Trophoblast cell (in vitro differentiated cells and primary cell): ENCODE measurements at regions not wholly inside any gene's neighbourhood (a gene's known extent, or its start where the extent isn't known, plus 50 kb on each side); places are given as distances from the start of the nearest gene placed in this dataset.

ENCODE experiments used
- DNase-seq, 2 donors: peaks; one replicate each; pipeline ENCODE4 v3.0.0-alpha.2; 2016
- H2AFZ ChIP-seq: 2 replicates; pipeline ENCODE4 v1.6.1; 2013; ENCODE audit warnings: low read length, moderate library complexity, mild to moderate bottlenecking; ENCODE audit not compliant: insufficient read depth, poor library complexity
- H2AK5ac ChIP-seq: 2 replicates; pipeline ENCODE4 v1.6.1; 2013; ENCODE audit warnings: mild to moderate bottlenecking, low read length
- H2BK120ac ChIP-seq: 2 replicates; pipeline ENCODE4 v1.6.1; 2013; ENCODE audit warnings: low read length, mild to moderate bottlenecking, moderate library complexity; ENCODE audit not compliant: insufficient read depth, poor library complexity
- H2BK12ac ChIP-seq: 2 replicates; pipeline ENCODE4 v1.6.1; 2013; ENCODE audit warnings: mild to moderate bottlenecking, low read length, moderate library complexity
- H2BK5ac ChIP-seq: 2 replicates; pipeline ENCODE4 v1.6.1; 2013; ENCODE audit warnings: low read length, low read depth, moderate library complexity, mild to moderate bottlenecking; ENCODE audit not compliant: poor library complexity
- H3K14ac ChIP-seq: 2 replicates; pipeline ENCODE4 v1.6.1; 2013; ENCODE audit warnings: mild to moderate bottlenecking, low read length
- H3K18ac ChIP-seq: 2 replicates; pipeline ENCODE4 v1.6.1; 2013; ENCODE audit warnings: mild to moderate bottlenecking, low read length
- H3K23ac ChIP-seq: 2 replicates; pipeline ENCODE4 v1.6.1; 2013; ENCODE audit warnings: low read length
- H3K27ac ChIP-seq: 2 replicates; pipeline ENCODE4 v1.5.1; 2013; ENCODE audit warnings: low read depth, mild to moderate bottlenecking, inconsistent platforms, low read length, moderate library complexity
- H3K27me3 ChIP-seq: 2 replicates; pipeline ENCODE4 v1.6.1; 2013; ENCODE audit warnings: inconsistent platforms, mild to moderate bottlenecking, low read length, moderate library complexity; ENCODE audit not compliant: insufficient read depth
- H3K36me3 ChIP-seq, 2 experiments: 1 replicate in 1 of 2; 2 replicates in 1 of 2; pipeline ENCODE4 v1.6.1; 2013; ENCODE audit warnings: low read length in 2 of 2, mild to moderate bottlenecking in 2 of 2, moderate library complexity in 1 of 2; ENCODE audit not compliant: insufficient read depth in 2 of 2, control insufficient read depth in 1 of 2
- H3K4ac ChIP-seq: 2 replicates; pipeline ENCODE4 v1.6.1; 2013; ENCODE audit warnings: low read depth, mild to moderate bottlenecking, low read length, moderate library complexity
- H3K4me1 ChIP-seq, 2 experiments: 1 replicate in 1 of 2; 2 replicates in 1 of 2; pipeline ENCODE4 v1.6.1; 2013; ENCODE audit warnings: low read length in 2 of 2, mild to moderate bottlenecking in 2 of 2, moderate library complexity in 1 of 2; ENCODE audit not compliant: insufficient read depth in 2 of 2, control insufficient read depth in 1 of 2
- H3K4me2 ChIP-seq: 2 replicates; pipeline ENCODE4 v1.6.1; 2013; ENCODE audit warnings: inconsistent platforms, mild to moderate bottlenecking, low read length, moderate library complexity
- H3K4me3 ChIP-seq: 2 replicates; pipeline ENCODE4 v1.5.1; 2013; ENCODE audit warnings: mild to moderate bottlenecking, low read depth, low read length, inconsistent platforms
- H3K79me1 ChIP-seq: one replicate; pipeline ENCODE4 v1.6.1; 2013; ENCODE audit warnings: low read length
- H3K79me2 ChIP-seq: 2 replicates; pipeline ENCODE4 v1.6.1; 2013; ENCODE audit warnings: low read length, mild to moderate bottlenecking; ENCODE audit not compliant: control insufficient read depth, insufficient read depth, poor library complexity
- H3K9ac ChIP-seq: 2 replicates; pipeline ENCODE4 v1.6.1; 2013; ENCODE audit warnings: mild to moderate bottlenecking, low read length
- H3K9me3 ChIP-seq: 2 replicates; pipeline ENCODE4 v1.6.1; 2013; ENCODE audit warnings: low read depth, mild to moderate bottlenecking, control low read depth, inconsistent platforms, low read length; ENCODE audit not compliant: insufficient read depth
- H4K12ac ChIP-seq: 2 replicates; pipeline ENCODE4 v1.6.1; 2013; ENCODE audit warnings: low read depth, mild to moderate bottlenecking, low read length, moderate library complexity
- H4K8ac ChIP-seq: 2 replicates; pipeline ENCODE4 v1.6.1; 2013; ENCODE audit warnings: low read depth, mild to moderate bottlenecking, low read length, moderate library complexity
- H4K91ac ChIP-seq: one replicate; pipeline ENCODE4 v1.6.1; 2013; ENCODE audit warnings: low read depth, mild to moderate bottlenecking, low read length, moderate library complexity
- WGBS: extraction: QIAGEN DNeasy Blood & Tissue Kit; methylation state at CpG from one replicate; pipeline ENCODE4 v1.1.7; 2013; ENCODE audit warnings: missing lambda C conversion rate; ENCODE audit not compliant: insufficient read length, insufficient coverage; ENCODE audit errors: extremely low coverage; 5-methylcytosine and 5-hydroxymethylcytosine counted together

GRCh38 chr6:170483413-170483812, 69.7 kb downstream of the PSMB1 start:
- H2BK120ac ChIP-seq, result no peak overlapping the region
- H3K23ac ChIP-seq, result no peak overlapping the region
- H2BK12ac ChIP-seq, result no peak overlapping the region
- WGBS, result no CpG with 5 or more reads among the region's 2 CpGs
- H3K4me1 ChIP-seq, result no peaks in the 10 kb centered on the region
- H3K4me2 ChIP-seq, result no peak overlapping the region
- no peak overlapping the region for H3K18ac ChIP-seq
- H3K14ac ChIP-seq, result no peak overlapping the region
- H2BK5ac ChIP-seq, result no peak overlapping the region
- H3K9me3 ChIP-seq, result no peaks in the 10 kb centered on the region
- no peak overlapping the region for H2AFZ ChIP-seq
- H3K79me2 ChIP-seq, result no peaks in the 10 kb centered on the region
- no peak overlapping the region for H4K91ac ChIP-seq
- no peak overlapping the region for H3K27ac ChIP-seq
- no peak overlapping the region for H4K8ac ChIP-seq
- no peaks in the 10 kb centered on the region for H3K27me3 ChIP-seq
- H3K36me3 ChIP-seq, result no peaks in the 10 kb centered on the region
- DNase-seq, result no peak
- no peak overlapping the region for H2AK5ac ChIP-seq
- H3K4me3 ChIP-seq, result no peak overlapping the region
- no peaks in the 10 kb centered on the region for H3K79me1 ChIP-seq
- no peak overlapping the region for H4K12ac ChIP-seq
- H3K9ac ChIP-seq, result no peak overlapping the region
- no peak overlapping the region for H3K4ac ChIP-seq

GRCh38 chr6:170480050-170480692, 72.9 kb downstream of the PSMB1 start:
- H2AFZ ChIP-seq, result no peak overlapping the region
- H4K91ac ChIP-seq, result no peak overlapping the region
- no peak overlapping the region for H3K4me3 ChIP-seq
- H3K79me2 ChIP-seq, result no peaks in the 10 kb centered on the region
- no peaks in the 10 kb centered on the region for H3K79me1 ChIP-seq
- H2BK120ac ChIP-seq, result no peak overlapping the region
- H3K9ac ChIP-seq, result no peak overlapping the region
- no peak overlapping the region for H3K14ac ChIP-seq
- no peaks in the 10 kb centered on the region for H3K36me3 ChIP-seq
- H3K9me3 ChIP-seq, result no peaks in the 10 kb centered on the region
- no peak overlapping the region for H3K23ac ChIP-seq
- H3K4ac ChIP-seq, result no peak overlapping the region
- H3K27ac ChIP-seq, result no peak overlapping the region
- H2BK5ac ChIP-seq, result no peak overlapping the region
- H3K4me2 ChIP-seq, result no peak overlapping the region
- H3K4me1 ChIP-seq, result no peaks in the 10 kb centered on the region
- no peak overlapping the region for H2AK5ac ChIP-seq
- no peak overlapping the region for H3K18ac ChIP-seq
- H3K27me3 ChIP-seq, result no peaks in the 10 kb centered on the region
- no peak overlapping the region for H4K8ac ChIP-seq
- DNase-seq, result no peak
- no peak overlapping the region for H4K12ac ChIP-seq
- no CpG with 5 or more reads among the region's 6 CpGs for WGBS
- H2BK12ac ChIP-seq, result no peak overlapping the region

GRCh38 chr6:170476360-170476759, 76.7 kb downstream of the PSMB1 start:
- no peak overlapping the region for H2BK120ac ChIP-seq
- no peaks in the 10 kb centered on the region for H3K27me3 ChIP-seq
- no peak overlapping the region for H3K4me3 ChIP-seq
- peak in 1 of 2 donors; percentile 6 for DNase-seq
- no peak overlapping the region for H2AK5ac ChIP-seq
- no peaks in the 10 kb centered on the region for H3K79me1 ChIP-seq
- H2AFZ ChIP-seq, result no peak overlapping the region
- no peaks in the 10 kb centered on the region for H3K4me1 ChIP-seq
- no peak overlapping the region for H3K18ac ChIP-seq
- no CpG with 5 or more reads among the region's 6 CpGs for WGBS
- H4K91ac ChIP-seq, result no peak overlapping the region
- no peak overlapping the region for H3K4ac ChIP-seq
- no peaks in the 10 kb centered on the region for H3K36me3 ChIP-seq
- no peak overlapping the region for H3K9ac ChIP-seq
- H4K12ac ChIP-seq, result no peak overlapping the region
- H3K27ac ChIP-seq, result no peak overlapping the region
- no peak overlapping the region for H3K4me2 ChIP-seq
- H3K9me3 ChIP-seq, result no peaks in the 10 kb centered on the region
- H3K14ac ChIP-seq, result no peak overlapping the region
- H4K8ac ChIP-seq, result no peak overlapping the region
- H3K23ac ChIP-seq, result no peak overlapping the region
- no peak overlapping the region for H2BK5ac ChIP-seq
- H3K79me2 ChIP-seq, result no peaks in the 10 kb centered on the region
- H2BK12ac ChIP-seq, result no peak overlapping the region

GRCh38 chr6:170475118-170475517, 78.0 kb downstream of the PSMB1 start:
- no CpG with 5 or more reads among the region's 3 CpGs for WGBS
- H3K4me2 ChIP-seq, result no peak overlapping the region

More at GRCh38 chr6:170475118-170475517, 78.0 kb downstream of the PSMB1 start:
- peaks cover under 1% of the 10 kb centered on the region for H3K9me3 ChIP-seq
- H2AFZ ChIP-seq, result no peak overlapping the region
- no peak overlapping the region for H2BK12ac ChIP-seq
- no peak overlapping the region for H4K8ac ChIP-seq
- H2BK120ac ChIP-seq, result no peak overlapping the region
- no peaks in the 10 kb centered on the region for H3K27me3 ChIP-seq
- no peaks in the 10 kb centered on the region for H3K79me2 ChIP-seq
- no peaks in the 10 kb centered on the region for H3K4me1 ChIP-seq
- no peak overlapping the region for H3K14ac ChIP-seq
- H3K4ac ChIP-seq, result no peak overlapping the region
- no peak overlapping the region for H2BK5ac ChIP-seq
- no peaks in the 10 kb centered on the region for H3K36me3 ChIP-seq
- no peak overlapping the region for H3K23ac ChIP-seq
- H3K79me1 ChIP-seq, result no peaks in the 10 kb centered on the region
- H3K9ac ChIP-seq, result no peak overlapping the region
- H3K18ac ChIP-seq, result no peak overlapping the region
- H3K27ac ChIP-seq, result no peak overlapping the region
- H2AK5ac ChIP-seq, result no peak overlapping the region
- no peak for DNase-seq
- H3K4me3 ChIP-seq, result no peak overlapping the region
- no peak overlapping the region for H4K91ac ChIP-seq
- H4K12ac ChIP-seq, result no peak overlapping the region
